NCI-H2029 (cell line): ENCODE measurements at regions not wholly inside any gene's neighbourhood (a gene's known extent, or its start where the extent isn't known, plus 50 kb on each side); places are given as distances from the start of the nearest gene placed in this dataset.

Experiments used
- DNase-seq: peaks from one replicate; lab custom pipeline; 2025; lab: John Stamatoyannopoulos, UW

- no peak for DNase-seq
Measured at GRCh38 chr12:107553211-107553765, 132.3 kb upstream of the PWP1 start.

- no peak for DNase-seq
Measured at GRCh38 chr12:107554941-107555340, 130.7 kb upstream of the PWP1 start.

- no peak for DNase-seq
Measured at GRCh38 chr12:107557026-107557425, 128.6 kb upstream of the PWP1 start.

GRCh38 chr12:107557589-107558100 is 128.0 kb upstream of the PWP1 start:
- no peak for DNase-seq

- peak; percentile 23 for DNase-seq
Measured at GRCh38 chr12:107558141-107558815, 127.3 kb upstream of the PWP1 start.

GRCh38 chr12:107558816-107559382 is 126.7 kb upstream of the PWP1 start:
- DNase-seq = no peak

- no peak for DNase-seq
Measured at GRCh38 chr12:107560165-107560898, 125.3 kb upstream of the PWP1 start.

GRCh38 chr12:107560899-107561285 is 124.7 kb upstream of the PWP1 start:
- DNase-seq = no peak

GRCh38 chr12:107564946-107565345 is 120.7 kb upstream of the PWP1 start:
- DNase-seq = peak; percentile 42

- DNase-seq = no peak
Measured at GRCh38 chr12:107565551-107565950, 120.0 kb upstream of the PWP1 start.

- DNase-seq = no peak
Measured at GRCh38 chr12:107567876-107568619, 117.6 kb upstream of the PWP1 start.

- no peak for DNase-seq
Measured at GRCh38 chr12:107568718-107569117, 116.9 kb upstream of the PWP1 start.

GRCh38 chr12:107570721-107571120 is 114.9 kb upstream of the PWP1 start:
- peak; percentile 48 for DNase-seq

GRCh38 chr12:107571492-107571891 is 114.1 kb upstream of the PWP1 start:
- DNase-seq = no peak

- no peak for DNase-seq
Measured at GRCh38 chr12:107574691-107575090, 110.9 kb upstream of the PWP1 start.

GRCh38 chr12:107580750-107581618 is 104.6 kb upstream of the PWP1 start:
- DNase-seq = no peak

- no peak for DNase-seq
Measured at GRCh38 chr12:107581619-107582015, 104.0 kb upstream of the PWP1 start.

- DNase-seq = no peak
Measured at GRCh38 chr12:107583551-107583950, 102.0 kb upstream of the PWP1 start.

GRCh38 chr12:107584563-107584962 is 101.0 kb upstream of the PWP1 start:
- no peak for DNase-seq

GRCh38 chr12:107586256-107586970 is 99.2 kb upstream of the PWP1 start:
- no peak for DNase-seq
